ENCODE measurements at regions not wholly inside any gene's neighbourhood (a gene's known extent, or its start where the extent isn't known, plus 50 kb on each side); places are given as distances from the start of the nearest gene placed in this dataset.

GRCh38 chr6:115404446-115404845, 656.2 kb downstream of the FRK start:
- DNase-seq, result peak; percentile 44

- no peak for DNase-seq
Measured at GRCh38 chr6:115398607-115399006, 662.1 kb downstream of the FRK start.

- DNase-seq, result no peak
Measured at GRCh38 chr6:115396112-115396906, 664.4 kb downstream of the FRK start.

GRCh38 chr6:115393821-115394220, 666.9 kb downstream of the FRK start:
- no peak for DNase-seq

- no peak for DNase-seq
Measured at GRCh38 chr6:115370202-115370601, 690.5 kb downstream of the FRK start.

- no peak for DNase-seq
Measured at GRCh38 chr6:115365783-115366182, 694.9 kb downstream of the FRK start.

- no peak for DNase-seq
Measured at GRCh38 chr6:115363379-115363778, 697.3 kb downstream of the FRK start.

- no peak for DNase-seq
Measured at GRCh38 chr6:115362234-115362633, 698.5 kb downstream of the FRK start.

- DNase-seq, result no peak
Measured at GRCh38 chr6:115360602-115361325, 699.9 kb downstream of the FRK start.

- no peak for DNase-seq
Measured at GRCh38 chr6:115358616-115359015, 702.1 kb downstream of the FRK start.

- DNase-seq, result no peak
Measured at GRCh38 chr6:115356371-115356770, 704.3 kb downstream of the FRK start.

- DNase-seq, result no peak
Measured at GRCh38 chr6:115323001-115323400, 737.7 kb downstream of the FRK start.

- no peak for DNase-seq
Measured at GRCh38 chr6:115319823-115320222, 740.9 kb downstream of the FRK start.

- no peak for DNase-seq
Measured at GRCh38 chr6:115310156-115310555, 750.5 kb downstream of the FRK start.

- no peak for DNase-seq
Measured at GRCh38 chr6:115302731-115303130, 758.0 kb downstream of the FRK start.

- no peak for DNase-seq
Measured at GRCh38 chr6:115287467-115287866, 773.2 kb downstream of the FRK start.

GRCh38 chr6:115276881-115277565, 783.7 kb downstream of the FRK start:
- no peak for DNase-seq

- DNase-seq, result no peak
Measured at GRCh38 chr6:115272311-115272710, 788.4 kb downstream of the FRK start.

- DNase-seq, result no peak
Measured at GRCh38 chr6:115271434-115271833, 789.3 kb downstream of the FRK start.

GRCh38 chr6:115270953-115271352, 789.7 kb downstream of the FRK start:
- DNase-seq, result no peak

- no peak for DNase-seq
Measured at GRCh38 chr6:115241373-115241772, 819.3 kb downstream of the FRK start.

GRCh38 chr6:115221198-115221597, 839.5 kb downstream of the FRK start:
- DNase-seq, result no peak

GRCh38 chr6:115220551-115221159, 840.0 kb downstream of the FRK start:
- DNase-seq, result no peak
